ENCODE measurements at regions not wholly inside any gene's neighbourhood (a gene's known extent, or its start where the extent isn't known, plus 50 kb on each side); places are given as distances from the start of the nearest gene placed in this dataset.

- no peak for FAIRE-seq
Measured at GRCh38 chr7:130931423-130931822, 197.4 kb upstream of the KLF14 start.

- FAIRE-seq, result no peak
Measured at GRCh38 chr7:130932088-130932487, 198.1 kb upstream of the KLF14 start.

- no peak for FAIRE-seq
Measured at GRCh38 chr7:130932667-130933432, 198.8 kb upstream of the KLF14 start.

DNA sequence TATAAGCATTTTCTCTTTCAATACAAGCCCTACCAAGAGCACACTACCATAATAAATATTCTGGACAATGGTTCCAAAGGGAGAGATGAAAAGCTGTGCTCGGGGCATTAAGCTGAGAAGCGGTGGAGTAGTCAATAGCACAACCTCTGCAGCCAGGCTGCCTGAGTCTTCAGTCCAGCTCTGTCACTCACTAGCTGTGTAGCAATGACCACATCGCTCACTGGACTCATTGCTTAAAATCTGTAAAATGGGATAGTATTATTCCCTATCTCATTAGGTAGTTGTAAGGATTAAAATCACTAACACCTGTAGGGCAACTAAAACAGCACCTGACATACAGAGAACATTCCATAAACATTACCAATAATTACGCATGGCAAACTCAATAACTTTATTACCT, 199.9 kb upstream of the KLF14 start:
- no peak for FAIRE-seq

- FAIRE-seq, result no peak
Measured at GRCh38 chr7:130935564-130936157, 201.7 kb upstream of the KLF14 start.

DNA sequence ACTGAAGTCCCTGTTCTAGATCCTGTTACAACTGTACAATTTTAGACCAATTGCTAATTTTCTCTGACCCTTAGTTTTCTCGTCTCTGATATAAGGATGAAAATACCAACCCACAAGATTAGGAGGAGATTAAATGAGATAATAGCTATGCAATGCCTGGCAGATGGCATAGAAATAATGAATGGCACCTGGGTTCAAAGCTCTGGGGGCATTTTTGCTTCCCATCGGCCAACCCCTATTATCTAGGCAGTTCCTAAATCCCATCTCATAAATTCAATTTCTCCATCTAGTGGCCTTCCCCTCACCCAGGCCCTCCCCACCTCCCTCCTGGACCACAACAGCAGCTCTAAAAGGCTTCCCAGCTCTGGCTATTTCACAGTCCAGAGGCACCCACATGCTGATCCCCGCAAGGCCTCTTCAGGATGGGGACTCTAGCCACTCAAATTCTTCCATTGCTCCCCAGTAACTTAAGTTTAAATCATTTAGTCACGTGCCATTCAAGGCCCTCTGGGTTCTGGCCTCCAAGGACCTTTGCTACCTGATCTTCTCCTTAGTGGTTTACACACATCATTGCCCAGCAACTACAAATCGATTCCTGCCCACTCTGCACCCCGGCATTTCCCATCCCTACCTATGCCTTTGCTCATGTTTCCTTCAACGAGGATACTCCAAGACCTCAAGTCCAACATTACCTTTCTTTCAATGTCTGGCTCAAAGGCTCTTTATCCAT, 202.4 kb upstream of the KLF14 start:
- no peak for FAIRE-seq

DNA sequence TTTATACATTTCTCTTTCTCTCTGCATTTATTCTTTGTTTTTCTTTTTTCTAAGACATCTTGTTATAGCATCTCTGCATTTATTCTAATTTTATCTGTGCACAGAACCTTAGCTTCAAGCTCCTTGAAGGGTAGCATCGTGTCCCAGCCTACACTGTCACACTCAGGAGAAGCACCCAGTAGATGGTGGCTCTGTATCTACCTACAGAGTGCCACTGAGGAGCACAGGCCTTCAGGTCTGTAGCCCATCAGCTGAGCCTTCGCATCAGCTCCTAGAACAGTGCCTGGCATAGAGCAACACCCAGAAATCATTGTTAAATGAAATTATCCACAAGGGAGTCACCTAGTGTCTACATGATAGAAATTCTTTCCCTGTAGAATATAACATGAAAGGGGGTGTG, 203.0 kb upstream of the KLF14 start:
- FAIRE-seq, result no peak

DNA sequence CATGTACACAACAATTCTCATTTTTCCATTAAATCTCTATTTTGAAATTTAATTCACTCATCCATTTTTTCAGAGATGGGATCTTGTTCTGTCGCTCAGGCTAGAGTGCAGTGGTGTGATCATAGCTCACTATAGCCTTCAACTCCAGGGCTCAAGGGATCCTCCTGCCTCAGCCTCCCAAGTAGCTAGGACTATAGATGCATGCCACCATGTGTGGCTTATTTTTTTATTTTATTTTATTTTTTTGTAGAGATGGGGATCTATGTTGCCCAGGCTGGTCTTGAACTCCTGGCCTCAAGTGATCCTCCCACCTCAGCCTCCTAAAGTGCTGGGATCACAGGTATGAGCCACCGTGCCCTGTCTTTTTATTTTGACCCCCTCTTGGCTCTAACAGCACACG, 203.8 kb upstream of the KLF14 start:
- no peak for FAIRE-seq

DNA sequence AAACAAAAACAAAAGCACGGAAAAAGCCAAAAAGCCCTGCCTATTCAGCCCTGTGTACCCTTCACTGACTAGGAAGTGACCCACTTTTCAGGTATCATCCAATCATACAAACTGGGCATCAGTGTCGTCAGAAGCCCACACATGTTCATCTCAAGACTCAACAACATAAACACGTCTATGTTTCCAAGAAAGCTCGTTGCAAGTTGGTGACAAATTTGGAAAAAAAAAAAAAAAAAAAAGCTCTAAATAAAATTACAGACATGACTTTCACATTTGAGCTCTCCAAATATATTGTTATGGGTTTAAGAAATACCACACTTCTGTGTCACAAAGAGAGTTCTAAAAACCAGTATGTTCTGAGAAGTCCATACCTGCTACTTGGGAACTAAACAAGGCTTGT, 204.7 kb upstream of the KLF14 start:
- no peak for FAIRE-seq

GRCh38 chr7:130939321-130940095, 205.5 kb upstream of the KLF14 start:
- FAIRE-seq, result peak; percentile 25

DNA sequence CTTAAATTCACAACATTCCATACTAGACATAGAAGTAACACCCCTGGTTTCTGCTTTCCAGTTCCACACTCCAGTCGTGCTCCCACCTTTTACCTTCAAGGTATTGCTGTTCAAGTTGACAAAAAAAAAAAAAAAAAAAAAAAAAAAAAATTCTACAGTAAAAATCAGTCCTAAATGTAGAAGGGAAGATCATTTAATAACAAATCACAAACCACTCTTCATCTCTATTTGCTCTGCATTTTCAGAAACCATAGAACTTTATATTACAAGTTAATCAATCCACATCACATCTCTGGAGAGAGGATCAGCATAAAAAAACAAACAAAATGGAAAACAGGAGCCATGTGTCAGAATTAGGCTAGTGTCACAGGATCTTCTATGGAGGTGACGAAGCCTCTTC, 206.3 kb upstream of the KLF14 start:
- peak; percentile 78 for FAIRE-seq

DNA sequence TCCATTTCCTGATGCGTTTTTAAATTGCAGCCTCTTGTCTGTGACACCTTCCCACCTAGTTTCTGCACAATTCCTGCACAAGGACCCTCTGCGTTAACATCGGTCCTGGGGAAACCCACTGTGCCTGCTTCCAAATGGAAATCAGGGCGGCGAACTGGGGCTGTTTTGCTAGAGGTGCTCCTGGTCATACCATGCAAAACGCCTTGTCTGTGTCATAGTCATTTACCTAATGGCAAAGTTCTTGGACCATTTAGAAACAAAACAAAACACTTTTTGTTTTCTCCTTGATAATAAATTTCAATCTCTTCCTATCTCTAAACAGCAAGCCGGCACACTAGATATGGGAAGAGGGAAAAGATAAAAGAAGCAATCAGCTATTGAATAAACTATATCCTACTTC, 206.9 kb upstream of the KLF14 start:
- FAIRE-seq, result no peak

DNA sequence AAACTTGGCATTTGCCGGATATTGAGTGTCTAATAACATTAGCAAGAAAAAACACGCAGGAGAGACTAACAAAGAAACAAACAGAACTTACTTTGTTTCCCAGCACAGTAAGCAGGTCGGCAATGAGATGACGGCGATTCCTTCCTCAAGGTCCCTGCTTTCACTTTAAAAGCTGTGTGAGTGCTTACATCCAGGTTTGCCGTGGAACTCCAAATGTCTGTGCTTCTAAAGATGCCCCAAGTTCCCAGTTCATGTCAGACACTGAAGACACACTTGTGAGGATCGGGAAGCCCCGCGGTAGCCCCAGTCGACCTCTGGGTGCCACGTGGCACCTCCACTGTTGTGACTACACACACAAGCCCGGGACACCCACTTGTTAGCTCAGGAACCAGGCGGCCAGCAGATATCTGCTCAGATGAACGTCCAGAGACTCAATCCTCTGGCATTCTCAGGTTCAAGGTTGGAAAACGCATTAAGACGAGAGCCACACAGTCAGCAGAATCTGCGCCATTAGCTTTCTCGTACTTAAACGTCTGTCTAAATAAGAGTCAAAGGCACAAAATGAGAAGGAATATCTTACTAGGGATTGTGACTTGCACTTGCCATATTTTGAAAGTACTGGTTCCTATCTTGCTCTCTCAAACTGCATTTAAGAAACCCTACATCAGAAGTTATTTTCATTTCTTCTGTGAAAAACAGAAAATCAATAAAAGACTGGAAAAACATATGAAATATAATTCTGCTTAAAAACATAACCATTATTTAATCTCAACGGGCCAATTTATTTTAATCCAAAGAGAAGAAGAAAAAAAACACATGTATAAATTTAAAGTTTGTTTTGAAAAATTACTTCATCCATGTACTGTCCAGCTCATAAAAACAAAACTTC, 207.6 kb upstream of the KLF14 start:
- peak; percentile 91 for FAIRE-seq

DNA sequence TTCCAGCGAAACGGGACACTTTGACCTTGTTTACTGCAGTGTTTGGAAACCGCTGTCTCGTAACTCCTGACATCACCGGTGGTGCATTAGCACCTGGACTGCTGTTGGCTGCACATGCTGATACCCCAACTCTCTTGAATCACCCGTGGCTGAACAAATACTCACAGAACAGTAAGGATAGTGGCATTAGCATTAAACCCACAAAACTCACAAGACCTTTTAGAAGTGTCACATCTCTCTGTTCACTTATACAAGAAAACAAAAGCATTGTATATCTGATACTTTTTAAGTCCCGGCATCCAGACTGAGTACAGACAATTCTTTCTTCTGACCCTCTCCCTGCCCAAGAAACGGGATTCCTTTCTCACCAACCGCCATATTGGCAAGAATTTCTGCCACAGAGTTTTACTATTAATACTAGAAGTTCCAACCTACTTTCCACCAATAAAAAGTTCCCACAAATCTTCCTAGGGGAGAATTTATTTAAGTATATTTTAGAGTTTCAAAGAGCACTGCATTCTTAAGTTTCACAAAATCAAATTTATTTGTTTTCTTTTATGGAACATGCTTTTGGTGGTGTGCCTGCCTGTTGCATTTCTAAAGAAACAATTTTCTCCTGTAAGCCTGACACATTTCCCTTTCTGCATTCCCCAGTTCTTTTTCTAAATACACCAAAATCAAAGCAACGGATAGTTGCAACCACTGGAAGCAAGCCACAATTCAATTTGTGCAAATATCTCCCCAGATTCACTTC, 208.4 kb upstream of the KLF14 start:
- no peak for FAIRE-seq

GRCh38 chr7:130943336-130943901, 209.4 kb upstream of the KLF14 start:
- FAIRE-seq, result peak; percentile 97

GRCh38 chr7:130943981-130944380, 210.0 kb upstream of the KLF14 start:
- no peak for FAIRE-seq

DNA sequence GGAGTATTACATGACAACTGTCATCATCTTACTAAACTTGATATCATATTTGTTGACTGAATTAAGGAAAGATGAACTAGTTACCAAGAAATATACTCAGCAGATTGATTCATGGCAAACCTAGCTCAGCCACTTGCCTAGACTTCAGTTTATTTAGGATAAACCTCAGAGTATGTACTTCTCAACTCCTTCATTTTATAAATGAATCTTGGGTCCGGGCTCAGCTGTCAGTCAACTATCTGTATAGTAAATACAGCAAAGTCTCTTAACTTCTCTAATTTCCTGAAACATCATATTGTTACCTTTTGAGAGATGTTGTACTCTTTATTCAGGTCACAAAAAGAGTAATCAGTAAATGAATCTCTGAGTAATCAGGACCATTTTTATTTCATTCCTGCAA, 211.0 kb upstream of the KLF14 start:
- FAIRE-seq, result peak; percentile 73

DNA sequence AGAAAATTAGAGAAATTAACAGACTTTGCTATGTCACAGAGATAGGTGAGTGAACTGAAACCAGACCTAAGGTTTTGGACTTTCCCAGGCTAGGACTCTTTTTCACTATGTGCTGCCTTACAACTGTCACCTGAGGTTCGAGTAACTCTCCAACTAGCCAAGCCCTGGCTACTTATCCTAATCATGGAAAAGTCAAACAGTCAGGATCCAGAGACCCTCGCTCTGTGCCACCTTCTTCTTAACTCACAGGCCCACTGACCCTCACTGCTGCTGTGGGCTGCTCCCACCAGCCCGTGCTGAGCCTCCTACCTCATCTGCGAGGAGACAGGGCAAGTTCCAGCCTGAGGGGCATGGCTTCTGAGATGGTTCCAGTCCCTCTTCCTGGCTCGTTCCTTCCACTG, 211.4 kb upstream of the KLF14 start:
- no peak for FAIRE-seq

DNA sequence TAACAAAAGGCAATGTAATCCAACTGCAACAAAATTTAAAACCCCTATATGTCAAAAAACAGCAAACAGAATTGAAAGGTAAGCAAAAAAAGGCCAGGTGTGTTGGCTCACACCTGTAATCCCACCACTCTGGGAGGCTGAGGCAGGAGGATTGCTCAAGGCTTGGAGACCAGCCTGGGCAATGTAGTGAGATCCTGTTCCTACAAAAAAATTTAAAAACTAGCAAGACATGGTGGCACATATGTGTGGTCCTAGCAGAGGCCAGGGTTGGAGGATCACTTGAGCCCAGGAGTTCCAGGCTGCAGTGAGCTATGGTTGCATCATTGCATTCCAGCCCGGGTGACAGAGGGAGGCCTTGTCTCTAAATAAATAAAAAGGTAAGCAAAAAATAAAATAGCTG, 212.1 kb upstream of the KLF14 start:
- FAIRE-seq, result no peak

GRCh38 chr7:130947792-130948580, 214.0 kb upstream of the KLF14 start:
- FAIRE-seq, result no peak
